Osteoblast (primary cell): ENCODE measurements at regions not wholly inside any gene's neighbourhood (a gene's known extent, or its start where the extent isn't known, plus 50 kb on each side); places are given as distances from the start of the nearest gene placed in this dataset.
A peak's percentile ranks its signal among the peaks of the same experiment; 100 is the strongest.

Experiments
- DNase-seq: peaks from one replicate; pipeline ENCODE4 v3.0.0; 2011; ENCODE audit warnings: low spot score, mixed read lengths; ENCODE audit not compliant: insufficient read length; ENCODE audit errors: missing footprints
- H2AFZ ChIP-seq: 2 replicates; pipeline ENCODE4 v1.6.0; 2011; ENCODE audit warnings: mild to moderate bottlenecking, low read length
- H3K27ac ChIP-seq: 2 replicates; pipeline ENCODE4 v1.5.1; 2011; ENCODE audit warnings: mild to moderate bottlenecking, low read depth, low read length, moderate library complexity
- H3K27me3 ChIP-seq: 2 replicates; pipeline ENCODE4 v1.6.0; 2012; ENCODE audit warnings: mild to moderate bottlenecking, control low read depth, inconsistent platforms, low read length, moderate library complexity; ENCODE audit not compliant: insufficient read depth
- H3K36me3 ChIP-seq: 2 replicates; pipeline ENCODE4 v1.5.1; 2011; ENCODE audit warnings: mild to moderate bottlenecking, low read length, control low read depth, moderate library complexity; ENCODE audit not compliant: insufficient read depth
- H3K4me1 ChIP-seq: 2 replicates; pipeline ENCODE4 v1.5.1; 2011; ENCODE audit warnings: mild to moderate bottlenecking, low read length, control low read depth, moderate library complexity; ENCODE audit not compliant: insufficient read depth
- H3K4me2 ChIP-seq: 2 replicates; pipeline ENCODE4 v1.6.0; 2011; ENCODE audit warnings: mild to moderate bottlenecking, low read length; ENCODE audit not compliant: insufficient read depth
- H3K4me3 ChIP-seq: fragments of 200-600 bp; sonication (generic); 3 replicates; pipeline ENCODE4 v1.5.1; 2012; ENCODE audit warnings: mild to moderate bottlenecking, low read length, inconsistent platforms; ENCODE audit not compliant: insufficient read depth
- H3K79me2 ChIP-seq: 2 replicates; pipeline ENCODE4 v1.6.0; 2012; ENCODE audit warnings: mild to moderate bottlenecking, low read length, control low read depth, inconsistent platforms; ENCODE audit not compliant: insufficient read depth
- H3K9me3 ChIP-seq: 2 replicates; pipeline ENCODE4 v1.5.1; 2011; ENCODE audit warnings: low read depth, low read length, control low read depth
- H4K20me1 ChIP-seq: 2 replicates; pipeline ENCODE4 v1.6.0; 2012; ENCODE audit warnings: mild to moderate bottlenecking, low read length, control low read depth; ENCODE audit not compliant: insufficient read depth
- CTCF ChIP-seq: IDR thresholded peaks from 2 replicates; pipeline ENCODE4 v1.5.1; 2011; ENCODE audit warnings: mild to moderate bottlenecking, low read depth, low read length, moderate library complexity; ENCODE audit errors: extremely low read depth

- Histone ChIP-seq H3K79me2 (no peaks in the 10 kb centered on the region), H3K4me3 (no peak overlapping the region), H4K20me1 (no peaks in the 10 kb centered on the region), H3K36me3 (no peaks in the 10 kb centered on the region), H3K4me2 (no peak overlapping the region), H3K9me3 (no peaks in the 10 kb centered on the region), H3K4me1 (no peaks in the 10 kb centered on the region), H3K27ac (no peak overlapping the region), H2AFZ (no peak overlapping the region), H3K27me3 (no peaks in the 10 kb centered on the region)
- no peak for TF ChIP-seq CTCF
- no peak for DNase-seq
Measured at GRCh38 chr2:527581-527980, 149.6 kb downstream of the TMEM18 start.

GRCh38 chr2:526918-527317 is 150.3 kb downstream of the TMEM18 start:
- Histone ChIP-seq H3K4me1 (no peaks in the 10 kb centered on the region), H3K9me3 (no peaks in the 10 kb centered on the region), H3K4me3 (no peak overlapping the region), H3K27me3 (no peaks in the 10 kb centered on the region), H3K27ac (no peak overlapping the region), H3K4me2 (no peak overlapping the region), H3K79me2 (no peaks in the 10 kb centered on the region), H2AFZ (no peak overlapping the region), H4K20me1 (no peaks in the 10 kb centered on the region), H3K36me3 (no peaks in the 10 kb centered on the region)
- TF ChIP-seq CTCF: no peak
- no peak for DNase-seq

GRCh38 chr2:525611-526010 is 151.6 kb downstream of the TMEM18 start:
- no peak overlapping the region for H3K27ac ChIP-seq
- no peak overlapping the region for H2AFZ ChIP-seq
- no peak for DNase-seq
- H3K4me3 ChIP-seq: no peak overlapping the region
- no peaks in the 10 kb centered on the region for H3K27me3 ChIP-seq
- H3K4me1 ChIP-seq: no peaks in the 10 kb centered on the region
- H4K20me1 ChIP-seq: no peaks in the 10 kb centered on the region
- H3K9me3 ChIP-seq: no peaks in the 10 kb centered on the region
- no peak overlapping the region for H3K4me2 ChIP-seq
- no peaks in the 10 kb centered on the region for H3K79me2 ChIP-seq
- H3K36me3 ChIP-seq: no peaks in the 10 kb centered on the region
- no peak for TF ChIP-seq CTCF

GRCh38 chr2:525021-525420 is 152.2 kb downstream of the TMEM18 start:
- Histone ChIP-seq H3K9me3 (no peaks in the 10 kb centered on the region), H3K4me1 (no peaks in the 10 kb centered on the region), H3K36me3 (no peaks in the 10 kb centered on the region), H3K4me3 (no peak overlapping the region), H3K27me3 (no peaks in the 10 kb centered on the region), H2AFZ (no peak overlapping the region), H4K20me1 (no peaks in the 10 kb centered on the region), H3K4me2 (peak overlapping the region; percentile 31), H3K27ac (peak overlapping the region; percentile 55), H3K79me2 (no peaks in the 10 kb centered on the region)
- no peak for DNase-seq
- TF ChIP-seq CTCF: no peak
